ENCODE measurements at regions not wholly inside any gene's neighbourhood (a gene's known extent, or its start where the extent isn't known, plus 50 kb on each side); places are given as distances from the start of the nearest gene placed in this dataset.

- TF ChIP-seq CTCF (IDR thresholded peaks at IDR 0.05): no peak
- H3K36me3 Mint-ChIP-seq (ENCODE audit: low read depth): no peaks in the 10 kb centered on the region
- peaks cover 10% of the 10 kb centered on the region for H3K9me3 Mint-ChIP-seq
- H3K27ac Mint-ChIP-seq: no peak overlapping the region
- peaks cover 3% of the 10 kb centered on the region for H3K27me3 Mint-ChIP-seq (ENCODE audit: low read depth, poor library complexity)
- no peak for DNase-seq
- H3K4me3 Mint-ChIP-seq: no peak overlapping the region
- no peaks in the 10 kb centered on the region for H3K4me1 Mint-ChIP-seq
These were observed 58.4 kb upstream of the HDAC9 start for GRCh38 chr7:18437101-18437500.

- Mint-ChIP-seq H3K4me3 (no peak overlapping the region), H3K9me3 (no peaks in the 10 kb centered on the region), H3K4me1 (no peaks in the 10 kb centered on the region), H3K27ac (no peak overlapping the region), H3K36me3 (ENCODE audit: low read depth) (no peaks in the 10 kb centered on the region), H3K27me3 (ENCODE audit: low read depth, poor library complexity) (no peaks in the 10 kb centered on the region)
- no peak for DNase-seq
- no peak for TF ChIP-seq CTCF (IDR thresholded peaks at IDR 0.05)
These were observed 54.6 kb upstream of the HDAC9 start for GRCh38 chr7:18440934-18441333.

- no peak overlapping the region for H3K4me3 Mint-ChIP-seq
- H3K36me3 Mint-ChIP-seq (ENCODE audit: low read depth): no peaks in the 10 kb centered on the region
- H3K27me3 Mint-ChIP-seq (ENCODE audit: low read depth, poor library complexity): no peaks in the 10 kb centered on the region
- H3K4me1 Mint-ChIP-seq: no peaks in the 10 kb centered on the region
- no peak for DNase-seq
- no peaks in the 10 kb centered on the region for H3K9me3 Mint-ChIP-seq
- no peak for TF ChIP-seq CTCF (IDR thresholded peaks at IDR 0.05)
- no peak overlapping the region for H3K27ac Mint-ChIP-seq
These were observed 50.7 kb upstream of the HDAC9 start for GRCh38 chr7:18444826-18445225.

GRCh38 chr7:18445483-18445882 is 50.1 kb upstream of the HDAC9 start:
- TF ChIP-seq CTCF (IDR thresholded peaks at IDR 0.05): no peak
- no peaks in the 10 kb centered on the region for H3K4me1 Mint-ChIP-seq
- no peak overlapping the region for H3K4me3 Mint-ChIP-seq
- DNase-seq: no peak
- no peaks in the 10 kb centered on the region for H3K36me3 Mint-ChIP-seq (ENCODE audit: low read depth)
- H3K9me3 Mint-ChIP-seq: no peaks in the 10 kb centered on the region
- no peaks in the 10 kb centered on the region for H3K27me3 Mint-ChIP-seq (ENCODE audit: low read depth, poor library complexity)
- H3K27ac Mint-ChIP-seq: no peak overlapping the region
